Loucy (cell line): ENCODE measurements at regions not wholly inside any gene's neighbourhood (a gene's known extent, or its start where the extent isn't known, plus 50 kb on each side); places are given as distances from the start of the nearest gene placed in this dataset.

Source experiments
- H2AFZ ChIP-seq: fragments of 200-600 bp; sonication (generic); 2 replicates; pipeline ENCODE4 v1.6.0; 2016; ENCODE audit warnings: antibody characterized with exemption, mild to moderate bottlenecking, low read length, moderate library complexity
- H3F3A ChIP-seq: fragments of 200-600 bp; 2 replicates; pipeline ENCODE4 v1.6.0; 2016; ENCODE audit warnings: antibody characterized with exemption, low read depth, mild to moderate bottlenecking
- H3K27me3 ChIP-seq: fragments of 200-600 bp; sonication (generic); 2 replicates; pipeline ENCODE4 v1.6.1; 2014; ENCODE audit warnings: low read length, mild to moderate bottlenecking; ENCODE audit not compliant: insufficient read depth, poor library complexity, severe bottlenecking
- H3K36me3 ChIP-seq: fragments of 200-600 bp; sonication (generic); 2 replicates; pipeline ENCODE4 v1.6.1; 2016; ENCODE audit warnings: low read length; ENCODE audit not compliant: insufficient read depth
- H3K4me1 ChIP-seq: fragments of 200-600 bp; sonication (generic); 2 replicates; pipeline ENCODE4 v1.5.1; 2014; ENCODE audit warnings: low read length, mild to moderate bottlenecking; ENCODE audit not compliant: insufficient read depth, poor library complexity, severe bottlenecking
- H3K4me2 ChIP-seq: fragments of 200-600 bp; sonication (generic); 2 replicates; pipeline ENCODE4 v1.6.0; 2014; ENCODE audit warnings: antibody characterized with exemption, low read length, low read depth, mild to moderate bottlenecking; ENCODE audit not compliant: poor library complexity, severe bottlenecking
- H3K4me3 ChIP-seq: fragments of 200-600 bp; sonication (generic); 2 replicates; pipeline ENCODE4 v1.5.1; 2014; ENCODE audit warnings: low read length, mild to moderate bottlenecking, mixed read lengths; ENCODE audit not compliant: poor library complexity, severe bottlenecking
- H3K79me2 ChIP-seq: fragments of 200-600 bp; sonication (generic); 2 replicates; pipeline ENCODE4 v1.6.1; 2014; ENCODE audit warnings: low read length; ENCODE audit not compliant: insufficient read depth
- H3K9ac ChIP-seq: fragments of 200-600 bp; sonication (generic); 2 replicates; pipeline ENCODE4 v1.6.0; 2014; ENCODE audit warnings: mild to moderate bottlenecking, low read depth, low read length, moderate library complexity; ENCODE audit not compliant: poor library complexity, severe bottlenecking
- H3K9me2 ChIP-seq: fragments of 200-600 bp; sonication (generic); replicated peaks from 2 replicates; pipeline ENCODE4 v1.6.1; 2016; ENCODE audit warnings: low read depth, low read length, mixed read lengths
- H3K9me3 ChIP-seq: fragments of 200-600 bp; sonication (generic); 2 replicates; pipeline ENCODE4 v1.6.1; 2014; ENCODE audit warnings: mild to moderate bottlenecking, antibody characterized with exemption, low read length, low read depth; ENCODE audit not compliant: insufficient read depth
- H4K20me1 ChIP-seq: fragments of 200-600 bp; sonication (generic); 2 replicates; pipeline ENCODE4 v1.6.0; 2014; ENCODE audit warnings: antibody characterized with exemption, low read length, mild to moderate bottlenecking; ENCODE audit not compliant: insufficient read depth, poor library complexity, severe bottlenecking
- CTCF ChIP-seq: fragments of 200-600 bp; sonication (generic); conservative IDR thresholded peaks from 2 replicates; pipeline ENCODE4 v1.5.1; 2014; ENCODE audit warnings: mild to moderate bottlenecking, antibody characterized with exemption, low read length
- EZH2phosphoT487 ChIP-seq: fragments of 200-600 bp; IDR thresholded peaks from 2 replicates; pipeline ENCODE4 v1.6.1; 2018; ENCODE audit warnings: antibody characterized with exemption, mild to moderate bottlenecking, moderate library complexity, borderline replicate concordance

GRCh38 chr14:38387821-38388220 is 131.9 kb upstream of the CLEC14A start:
- H3K79me2 ChIP-seq: no peaks in the 10 kb centered on the region
- no peak overlapping the region for H3K4me2 ChIP-seq
- H3K9ac ChIP-seq: no peak overlapping the region
- H3K4me3 ChIP-seq: no peak overlapping the region
- H3K4me1 ChIP-seq: no peaks in the 10 kb centered on the region
- H3K9me2 ChIP-seq: no peaks in the 10 kb centered on the region
- H2AFZ ChIP-seq: no peak overlapping the region
- H4K20me1 ChIP-seq: no peaks in the 10 kb centered on the region
- TF ChIP-seq EZH2phosphoT487: no peak
- TF ChIP-seq CTCF: no peak
- H3F3A ChIP-seq: no peaks in the 10 kb centered on the region
- no peaks in the 10 kb centered on the region for H3K9me3 ChIP-seq
- H3K27me3 ChIP-seq: no peaks in the 10 kb centered on the region
- H3K36me3 ChIP-seq: no peaks in the 10 kb centered on the region

- Histone ChIP-seq H2AFZ (no peak overlapping the region), H3K79me2 (no peaks in the 10 kb centered on the region), H3K4me2 (no peak overlapping the region), H3F3A (no peaks in the 10 kb centered on the region), H3K4me1 (no peaks in the 10 kb centered on the region), H4K20me1 (no peaks in the 10 kb centered on the region), H3K27me3 (no peaks in the 10 kb centered on the region), H3K9ac (no peak overlapping the region), H3K9me3 (no peaks in the 10 kb centered on the region), H3K4me3 (no peak overlapping the region), H3K36me3 (no peaks in the 10 kb centered on the region), H3K9me2 (no peaks in the 10 kb centered on the region)
- no peak for TF ChIP-seq EZH2phosphoT487
- TF ChIP-seq CTCF: no peak
Observed at GRCh38 chr14:38385836-38386235, 129.9 kb upstream of the CLEC14A start.

GRCh38 chr14:38385343-38385742 is 129.4 kb upstream of the CLEC14A start:
- Histone ChIP-seq H3K27me3 (no peaks in the 10 kb centered on the region), H3K9me3 (no peaks in the 10 kb centered on the region), H3K36me3 (no peaks in the 10 kb centered on the region), H3K9me2 (no peaks in the 10 kb centered on the region), H3K79me2 (no peaks in the 10 kb centered on the region), H3K9ac (no peak overlapping the region), H3F3A (no peaks in the 10 kb centered on the region), H3K4me3 (no peak overlapping the region), H4K20me1 (no peaks in the 10 kb centered on the region), H3K4me1 (no peaks in the 10 kb centered on the region), H3K4me2 (no peak overlapping the region), H2AFZ (no peak overlapping the region)
- TF ChIP-seq CTCF (no peak), EZH2phosphoT487 (no peak)
